ENCODE measurements at regions not wholly inside any gene's neighbourhood (a gene's known extent, or its start where the extent isn't known, plus 50 kb on each side); places are given as distances from the start of the nearest gene placed in this dataset.
"Not testable (repeated sequence)": the region's sequence is repeated elsewhere in the genome, so short reads cannot be mapped to it uniquely, and the experiment has no call there.

DNA sequence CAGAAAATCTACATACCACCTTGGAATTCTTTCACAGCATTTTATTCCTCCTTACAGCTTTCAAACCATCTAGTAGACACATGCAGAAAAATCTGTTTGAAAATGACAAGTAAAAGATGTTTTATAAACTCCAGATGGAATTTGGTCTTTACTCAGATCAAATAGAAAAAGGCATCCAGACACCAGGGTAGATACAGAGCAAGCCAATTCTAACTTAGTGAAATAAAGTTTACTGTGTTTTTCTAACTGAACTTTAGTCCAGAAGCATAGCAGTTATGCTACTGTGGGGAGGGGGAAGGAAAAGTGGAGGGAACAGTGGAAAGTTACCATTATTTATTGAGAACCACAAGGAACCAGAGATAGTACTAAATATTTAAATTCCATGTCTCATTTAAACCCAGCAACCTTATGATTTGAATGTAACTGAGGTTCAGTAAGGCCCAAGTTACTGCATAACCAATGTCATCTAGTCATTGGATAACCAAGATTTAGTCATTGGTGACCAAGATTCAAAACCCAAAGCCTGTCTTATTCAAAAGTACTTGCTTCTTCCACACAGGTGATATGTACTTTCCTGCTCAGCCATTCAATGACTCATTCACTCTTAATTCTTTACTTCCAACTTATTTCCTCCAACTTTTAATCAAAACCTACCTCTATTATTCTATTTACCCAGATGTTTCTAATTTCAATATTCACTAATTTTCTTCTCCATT is 57.7 kb downstream of the RAD51AP2 start:
- no peak for DNase-seq

DNA sequence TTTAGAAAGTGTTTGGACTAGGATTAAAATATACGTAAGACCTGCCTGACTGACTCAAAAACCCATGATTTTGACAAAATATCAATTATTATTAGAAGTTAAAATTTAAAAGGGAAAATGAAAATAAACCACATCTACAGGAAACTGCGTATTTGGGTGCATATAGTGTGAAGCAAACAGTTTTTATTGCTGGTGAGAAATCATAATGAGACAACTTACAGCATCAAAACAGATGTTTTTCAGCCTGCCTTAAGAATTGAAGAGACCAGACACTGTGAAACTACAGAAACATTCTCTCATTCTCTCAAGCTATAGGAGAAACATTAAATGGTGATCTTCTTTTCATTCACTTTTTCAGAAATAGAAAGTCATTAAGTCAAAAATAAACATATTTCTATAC is 62.9 kb downstream of the RAD51AP2 start:
- no peak for DNase-seq

DNA sequence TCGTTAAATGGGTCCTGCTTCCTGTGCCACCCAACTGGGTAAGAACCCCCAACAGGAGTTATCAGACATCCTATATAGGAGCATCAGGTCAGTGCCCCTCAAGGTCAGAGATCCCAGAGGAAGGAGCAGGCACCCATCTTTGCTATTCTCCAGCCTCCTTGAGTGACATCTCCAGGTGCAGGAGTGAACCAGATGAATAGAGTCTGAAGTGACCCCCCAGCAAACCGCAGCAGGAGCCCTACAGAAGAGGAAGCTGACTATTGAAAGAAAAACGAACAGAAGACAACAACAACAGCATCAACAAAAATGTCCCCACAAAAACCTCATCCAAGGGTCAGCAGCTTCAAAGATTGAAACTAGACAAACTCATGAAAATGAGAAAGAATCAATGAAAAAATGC is 72.0 kb downstream of the RAD51AP2 start:
- DNase-seq = not testable (repeated sequence)

GRCh38 chr2:17445744-17446143 is 72.5 kb downstream of the RAD51AP2 start:
- DNase-seq = no peak

DNA sequence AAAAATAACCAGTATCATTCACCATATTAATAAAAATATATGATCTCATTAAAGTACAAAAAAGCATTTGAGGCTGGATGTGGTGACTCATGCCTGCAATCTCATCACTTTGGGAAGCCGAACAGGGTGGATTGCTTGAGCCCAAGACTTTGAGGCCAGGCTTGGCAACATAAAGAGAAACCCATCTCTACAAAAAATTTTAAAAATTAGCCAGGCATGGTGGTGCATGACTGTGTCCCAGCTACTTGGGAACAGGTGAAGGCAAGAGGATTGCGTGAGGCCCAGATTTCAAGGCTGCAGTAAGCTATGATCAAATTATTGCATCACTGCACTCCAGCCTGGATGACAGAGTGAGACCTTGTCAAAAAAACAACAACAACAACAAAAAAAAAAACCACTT is 75.9 kb downstream of the RAD51AP2 start:
- no peak for DNase-seq

DNA sequence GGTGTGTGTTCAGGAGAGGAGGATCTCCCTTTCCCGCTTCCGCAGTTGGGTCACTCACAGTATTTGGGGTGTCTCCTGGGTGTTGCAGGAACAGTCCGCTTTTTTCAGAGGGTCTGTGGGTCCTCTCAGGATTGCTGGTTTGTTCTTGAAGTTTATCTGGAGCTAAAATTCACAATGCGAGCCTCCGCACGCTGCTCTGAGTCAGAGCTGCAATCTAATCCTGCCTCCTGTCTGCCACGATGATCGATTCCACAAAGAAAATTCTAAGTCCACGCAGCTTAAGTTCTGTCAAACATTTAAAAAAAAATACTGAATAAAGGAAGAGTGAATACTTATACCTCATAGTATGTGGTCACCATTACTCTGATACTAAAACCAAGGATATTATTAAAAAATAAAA is 76.5 kb downstream of the RAD51AP2 start:
- no peak for DNase-seq

DNA sequence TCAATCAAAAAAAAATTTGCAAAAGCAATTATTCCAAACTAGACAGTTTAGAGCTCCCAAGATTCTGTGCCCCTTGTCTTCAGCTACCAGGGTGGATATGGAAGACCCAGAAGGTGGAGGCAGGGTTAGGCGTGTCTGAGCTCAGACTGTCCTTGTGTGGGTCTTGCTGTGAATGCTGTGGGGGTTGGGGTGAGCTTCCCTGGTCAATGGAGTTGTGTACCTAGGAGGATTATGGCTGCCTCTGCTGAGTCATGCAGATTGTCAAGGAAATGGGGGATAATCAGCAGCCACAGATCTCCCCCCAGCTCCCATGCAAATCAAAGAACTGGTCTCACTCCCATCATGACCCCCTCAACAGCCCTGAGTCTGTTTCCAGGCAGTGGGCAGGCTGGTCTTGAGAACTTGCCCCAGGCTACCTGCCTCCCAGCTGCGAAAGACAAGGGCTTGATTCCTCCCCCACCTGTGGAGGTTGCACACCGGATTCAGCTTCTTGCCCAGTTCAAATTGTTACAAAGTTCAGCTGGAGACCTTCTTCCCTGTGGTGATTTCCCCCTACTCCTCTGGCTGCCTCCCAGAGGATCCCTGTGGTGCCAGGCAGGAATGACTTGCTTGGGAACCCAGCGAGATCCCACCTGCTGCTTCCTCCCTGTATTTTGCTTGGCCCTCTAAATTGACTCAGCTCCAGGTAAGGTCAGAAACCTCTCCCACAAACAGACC is 77.0 kb downstream of the RAD51AP2 start:
- peak in 1 of 2 experiments; percentile 6 for DNase-seq

GRCh38 chr2:17430326-17430725 is 87.9 kb downstream of the RAD51AP2 start:
- no peak for DNase-seq

- no peak for DNase-seq
These were observed 89.1 kb downstream of the RAD51AP2 start for GRCh38 chr2:17429130-17429529.

DNA sequence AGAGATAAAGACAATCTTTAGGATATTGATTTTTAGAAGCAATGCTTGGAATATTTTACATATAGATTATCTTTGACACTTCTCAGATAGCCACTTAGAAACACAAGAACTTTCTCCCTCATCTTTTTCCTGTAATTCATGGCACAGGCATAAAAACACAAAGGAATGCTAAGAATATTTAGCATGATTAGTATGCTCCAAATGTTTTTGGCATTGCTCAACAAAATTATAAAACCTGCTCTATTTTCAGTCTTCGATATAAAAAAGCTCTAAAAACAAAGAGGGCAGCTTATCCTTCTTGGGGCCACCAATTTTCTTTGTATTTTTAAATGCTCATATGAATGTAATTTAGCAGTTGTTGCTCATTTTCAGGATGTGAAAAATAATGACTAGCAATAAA is 90.8 kb downstream of the RAD51AP2 start:
- DNase-seq = no peak

GRCh38 chr2:17426743-17427142 is 91.5 kb downstream of the RAD51AP2 start:
- no peak for DNase-seq

GRCh38 chr2:17422061-17422460 is 96.2 kb downstream of the RAD51AP2 start:
- DNase-seq = peak in 1 of 2 experiments; percentile 17

DNA sequence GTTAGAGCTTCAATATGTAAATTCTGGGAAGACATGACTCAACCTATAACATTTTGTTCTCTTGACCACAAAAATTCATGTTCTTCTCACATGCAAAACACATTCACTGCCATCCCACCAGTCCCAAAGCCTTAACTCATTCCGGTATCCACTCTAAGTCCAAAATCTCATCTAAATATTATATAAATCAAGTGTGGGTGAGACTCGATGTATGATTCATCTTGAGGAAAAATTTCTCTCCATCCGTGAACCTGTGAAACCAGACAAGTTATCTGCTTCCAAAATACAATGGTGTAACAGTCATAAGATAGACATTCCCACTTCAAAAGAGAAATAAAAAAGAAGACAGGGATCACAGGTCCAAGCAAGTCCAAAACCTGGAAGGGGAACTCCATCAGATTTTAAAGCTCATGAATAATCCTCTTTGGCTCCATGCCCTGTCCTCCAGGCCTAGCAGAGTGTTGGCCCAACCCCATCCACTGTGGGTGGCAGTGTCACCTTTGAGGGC is 101.3 kb downstream of the RAD51AP2 start:
- no peak for DNase-seq

DNA sequence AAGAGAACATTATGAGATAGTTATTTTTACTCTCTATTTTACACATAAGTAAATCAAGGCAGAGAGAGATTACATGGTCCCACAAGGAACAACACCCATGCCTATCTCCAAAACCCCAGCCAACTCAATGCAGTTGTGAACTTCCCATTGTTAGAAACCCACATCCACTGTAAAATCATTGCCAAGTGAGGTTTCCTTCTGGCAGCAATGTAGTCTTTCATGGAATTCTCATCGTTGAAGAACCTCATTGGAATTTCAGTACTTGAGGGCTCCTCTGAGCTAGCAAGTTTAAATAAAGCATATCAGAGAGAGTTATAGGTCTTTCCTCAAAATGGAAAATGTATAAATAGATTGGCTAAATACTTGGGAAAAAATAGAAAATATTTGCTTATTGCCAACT is 105.2 kb downstream of the RAD51AP2 start:
- no peak for DNase-seq

DNA sequence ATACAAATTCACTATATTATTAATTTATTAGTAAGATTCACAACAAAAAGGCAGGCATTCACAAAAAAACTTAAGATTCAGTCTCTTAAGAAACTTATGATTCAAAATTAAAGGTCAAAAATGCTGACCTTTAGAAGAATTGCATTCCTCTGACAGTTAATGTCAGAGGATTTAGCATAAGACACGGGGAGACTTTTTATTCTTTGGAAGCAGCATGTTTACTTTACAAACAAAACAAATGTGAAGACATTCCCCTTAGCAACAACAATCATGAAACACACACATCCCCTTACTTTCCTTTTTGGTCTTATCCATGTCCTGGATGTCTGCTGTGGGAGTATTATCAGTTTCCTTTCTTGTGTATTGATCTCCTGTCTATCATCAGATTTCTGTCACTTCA is 117.1 kb downstream of the RAD51AP2 start:
- no peak for DNase-seq

DNA sequence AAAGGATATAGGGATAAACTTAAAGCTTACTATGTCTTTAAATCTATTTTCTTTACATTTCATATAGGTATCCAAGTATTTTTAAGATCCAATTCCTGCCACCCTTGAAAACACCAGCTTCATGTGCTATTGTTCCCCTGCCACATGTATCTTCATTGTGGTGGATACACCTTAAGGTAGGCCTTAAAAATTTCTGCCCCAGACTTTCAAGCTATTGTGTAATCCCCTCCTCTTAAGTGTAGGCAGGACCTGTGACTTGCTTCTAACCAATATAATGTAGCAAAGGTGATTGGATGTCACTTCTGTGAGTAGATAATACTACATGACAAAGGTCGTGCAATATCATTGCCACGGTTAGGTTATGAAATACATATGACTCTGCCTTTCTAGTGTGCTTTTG is 119.5 kb downstream of the RAD51AP2 start:
- DNase-seq = no peak

GRCh38 chr2:17388798-17389197 is 129.4 kb downstream of the RAD51AP2 start:
- no peak for DNase-seq

DNA sequence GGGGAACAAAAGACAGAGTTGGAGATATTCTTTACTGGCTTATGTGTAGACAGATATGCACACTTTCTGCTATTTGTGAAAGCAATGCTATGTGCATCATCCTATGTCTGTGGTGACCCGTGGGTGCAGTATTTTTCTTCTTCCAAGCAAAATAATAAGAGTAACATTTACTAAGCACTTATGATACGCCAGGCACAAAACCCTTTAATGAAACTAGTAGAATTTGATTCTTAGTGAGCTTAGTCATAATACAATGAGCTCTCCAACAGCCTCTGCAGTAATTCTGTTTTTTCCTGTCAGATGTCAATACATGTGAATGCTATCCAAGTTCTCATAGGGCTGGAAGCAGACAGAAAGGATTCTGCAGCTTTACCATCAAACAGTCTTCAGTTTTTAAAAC is 130.6 kb downstream of the RAD51AP2 start:
- no peak for DNase-seq

- DNase-seq = no peak
These were observed 131.5 kb downstream of the RAD51AP2 start for GRCh38 chr2:17386771-17387170.

DNA sequence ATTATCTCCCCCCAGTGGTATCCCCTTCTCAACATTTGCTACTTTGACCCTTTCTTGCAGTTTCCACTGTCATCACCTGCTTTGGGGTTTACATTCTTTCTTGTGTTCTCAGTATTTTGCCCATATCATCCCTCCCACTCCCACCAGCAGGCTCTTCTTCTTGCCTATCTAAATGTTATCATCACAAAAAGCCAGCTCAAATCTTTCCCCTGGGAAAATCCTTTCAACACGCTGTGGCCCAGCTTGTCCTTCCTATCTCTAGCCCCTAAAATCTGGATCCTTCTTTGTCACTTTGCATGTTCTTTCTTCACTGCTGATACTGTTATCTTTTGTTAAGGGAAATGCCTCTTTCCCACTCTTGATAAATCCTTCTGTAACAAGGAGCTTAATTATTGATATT is 138.2 kb downstream of the RAD51AP2 start:
- no peak for DNase-seq

- peak; percentile 71 to 86 for DNase-seq
These were observed 143.0 kb downstream of the RAD51AP2 start for GRCh38 chr2:17375262-17375661.

GRCh38 chr2:17373741-17374140 is 144.5 kb downstream of the RAD51AP2 start:
- DNase-seq = no peak

DNA sequence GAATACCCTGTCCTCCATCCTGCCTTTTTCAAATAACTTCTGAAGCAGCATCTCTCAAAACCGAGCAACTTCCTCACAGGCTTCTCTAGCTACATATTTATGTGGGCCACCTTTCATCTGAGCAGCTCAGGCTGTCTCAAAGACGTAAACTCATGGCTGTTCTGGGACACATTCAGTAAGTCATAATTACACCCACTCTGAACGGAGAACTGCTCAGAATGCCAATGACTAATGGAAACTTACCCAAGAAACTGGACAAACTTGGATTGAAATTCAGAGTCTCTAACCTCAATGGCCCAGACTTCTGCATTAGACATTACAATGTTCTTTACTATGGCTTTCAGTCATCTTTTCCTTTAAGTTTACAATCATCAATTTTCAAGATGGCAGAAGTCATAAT is 145.2 kb downstream of the RAD51AP2 start:
- DNase-seq = no peak

GRCh38 chr2:17363846-17364245 is 154.4 kb downstream of the RAD51AP2 start:
- no peak for DNase-seq

- no peak for DNase-seq
These were observed 155.3 kb downstream of the RAD51AP2 start for GRCh38 chr2:17362956-17363355.

Data from NCI-H526 (cell line).